ENCODE measurements at regions not wholly inside any gene's neighbourhood (a gene's known extent, or its start where the extent isn't known, plus 50 kb on each side); places are given as distances from the start of the nearest gene placed in this dataset.
"Not testable (repeated sequence)": the region's sequence is repeated elsewhere in the genome, so short reads cannot be mapped to it uniquely, and the experiment has no call there.

- Mint-ChIP-seq H3K27me3 (ENCODE audit: insufficient read depth, low read depth) (peaks cover 17% of the 10 kb centered on the region), H3K4me1 (peaks cover 3% of the 10 kb centered on the region), H3K36me3 (no peaks in the 10 kb centered on the region), H3K9me3 (peaks cover 2% of the 10 kb centered on the region), H3K27ac (no peak overlapping the region), H3K4me3 (no peak overlapping the region)
- H3K4me2 ChIP-seq: no peak overlapping the region
- peaks cover 9% of the 10 kb centered on the region for H3K27me3 ChIP-seq
- H3K9me3 ChIP-seq (ENCODE audit: low read depth): no peaks in the 10 kb centered on the region
- no peak overlapping the region for H2AFZ ChIP-seq (replicated peaks)
- H3F3A ChIP-seq (ENCODE audit: low read depth): no peaks in the 10 kb centered on the region
- no peak for TF ChIP-seq EZH2phosphoT487 (IDR thresholded peaks at IDR 0.05)
- TF ChIP-seq CTCF (IDR thresholded peaks at IDR 0.05): peak; percentile 48
- no peak for TF ChIP-seq EZH2 (IDR thresholded peaks at IDR 0.05)
- no peak for DNase-seq (ENCODE audit: low spot score)
- H4K20me1 ChIP-seq (ENCODE audit: low read depth): no peaks in the 10 kb centered on the region
- no peaks in the 10 kb centered on the region for H3K79me2 ChIP-seq (ENCODE audit: low read depth)
- no peak overlapping the region for H3K9ac ChIP-seq
- no peak overlapping the region for H3K27ac ChIP-seq
- no peaks in the 10 kb centered on the region for H3K4me1 ChIP-seq
- H3K36me3 ChIP-seq: no peaks in the 10 kb centered on the region
- H3K4me3 ChIP-seq: no peak overlapping the region
Measured at GRCh38 chr5:21654-22233, 70.2 kb upstream of the PLEKHG4B start.

GRCh38 chr5:23907-24306, 68.1 kb upstream of the PLEKHG4B start:
- H3K36me3 ChIP-seq; H3K4me3 ChIP-seq; DNase-seq (ENCODE audit: low spot score); H3K27ac Mint-ChIP-seq; H2AFZ ChIP-seq (replicated peaks); H3K4me3 Mint-ChIP-seq; H3F3A ChIP-seq (ENCODE audit: low read depth); H3K79me2 ChIP-seq (ENCODE audit: low read depth); H3K9ac ChIP-seq; H3K27ac ChIP-seq; H3K9me3 Mint-ChIP-seq; H3K9me3 ChIP-seq (ENCODE audit: low read depth); H3K4me2 ChIP-seq; H3K4me1 ChIP-seq; H3K36me3 Mint-ChIP-seq; H4K20me1 ChIP-seq (ENCODE audit: low read depth): not testable (repeated sequence)
- peaks cover 16% of the 10 kb centered on the region for H3K4me1 Mint-ChIP-seq
- H3K27me3 ChIP-seq: peaks cover 12% of the 10 kb centered on the region
- H3K27me3 Mint-ChIP-seq (ENCODE audit: insufficient read depth, low read depth): peaks cover 33% of the 10 kb centered on the region

- peaks cover 16% of the 10 kb centered on the region for H3K4me1 Mint-ChIP-seq
- not testable (repeated sequence) for H3K9me3 ChIP-seq (ENCODE audit: low read depth); H3K36me3 ChIP-seq; H3K79me2 ChIP-seq (ENCODE audit: low read depth); H3K9ac ChIP-seq; H3K27ac Mint-ChIP-seq; DNase-seq (ENCODE audit: low spot score); H3F3A ChIP-seq (ENCODE audit: low read depth); H3K4me3 Mint-ChIP-seq; H3K4me3 ChIP-seq; H4K20me1 ChIP-seq (ENCODE audit: low read depth); H3K36me3 Mint-ChIP-seq; H3K4me2 ChIP-seq; H2AFZ ChIP-seq (replicated peaks); H3K4me1 ChIP-seq; H3K9me3 Mint-ChIP-seq; H3K27ac ChIP-seq
- peaks cover 34% of the 10 kb centered on the region for H3K27me3 Mint-ChIP-seq (ENCODE audit: insufficient read depth, low read depth)
- H3K27me3 ChIP-seq: peaks cover 23% of the 10 kb centered on the region
Measured at GRCh38 chr5:25067-25466, 66.9 kb upstream of the PLEKHG4B start.

GRCh38 chr5:30131-30530, 61.8 kb upstream of the PLEKHG4B start:
- Mint-ChIP-seq H3K27ac (no peak overlapping the region), H3K4me3 (no peak overlapping the region)

GRCh38 chr5:30556-30955, 61.4 kb upstream of the PLEKHG4B start:
- not testable (repeated sequence) for H3K27ac Mint-ChIP-seq; H4K20me1 ChIP-seq (ENCODE audit: low read depth); H3K4me2 ChIP-seq; H3K27ac ChIP-seq; H3K36me3 Mint-ChIP-seq; DNase-seq (ENCODE audit: low spot score); H3K4me3 Mint-ChIP-seq; H3K4me3 ChIP-seq; H3K36me3 ChIP-seq; H3F3A ChIP-seq (ENCODE audit: low read depth); H3K79me2 ChIP-seq (ENCODE audit: low read depth); H3K9me3 Mint-ChIP-seq; H3K4me1 ChIP-seq; H3K9me3 ChIP-seq (ENCODE audit: low read depth); H2AFZ ChIP-seq (replicated peaks); H3K9ac ChIP-seq
- peaks cover 16% of the 10 kb centered on the region for H3K4me1 Mint-ChIP-seq
- H3K27me3 Mint-ChIP-seq (ENCODE audit: insufficient read depth, low read depth): peaks cover 42% of the 10 kb centered on the region
- peaks cover 63% of the 10 kb centered on the region for H3K27me3 ChIP-seq

More at GRCh38 chr5:30131-30530, 61.8 kb upstream of the PLEKHG4B start:
- Histone ChIP-seq H3K79me2 (ENCODE audit: low read depth) (no peaks in the 10 kb centered on the region), H4K20me1 (ENCODE audit: low read depth) (no peaks in the 10 kb centered on the region), H3F3A (ENCODE audit: low read depth) (no peaks in the 10 kb centered on the region), H3K4me1 (no peaks in the 10 kb centered on the region), H3K36me3 (no peaks in the 10 kb centered on the region), H2AFZ (replicated peaks) (no peak overlapping the region), H3K9ac (no peak overlapping the region), H3K27me3 (peaks cover 60% of the 10 kb centered on the region), H3K9me3 (ENCODE audit: low read depth) (no peaks in the 10 kb centered on the region), H3K4me2 (no peak overlapping the region), H3K4me3 (no peak overlapping the region), H3K27ac (no peak overlapping the region)
- peaks cover 16% of the 10 kb centered on the region for H3K4me1 Mint-ChIP-seq
- no peak for DNase-seq (ENCODE audit: low spot score)
- H3K36me3 Mint-ChIP-seq: no peaks in the 10 kb centered on the region
- H3K9me3 Mint-ChIP-seq: peaks cover 6% of the 10 kb centered on the region
- peaks cover 41% of the 10 kb centered on the region for H3K27me3 Mint-ChIP-seq (ENCODE audit: insufficient read depth, low read depth)
- TF ChIP-seq EZH2phosphoT487 (IDR thresholded peaks at IDR 0.05): no peak
- TF ChIP-seq EZH2 (IDR thresholded peaks at IDR 0.05): no peak
- no peak for TF ChIP-seq CTCF (IDR thresholded peaks at IDR 0.05)
